ENCODE measurements at regions not wholly inside any gene's neighbourhood (a gene's known extent, or its start where the extent isn't known, plus 50 kb on each side); places are given as distances from the start of the nearest gene placed in this dataset.

DNA sequence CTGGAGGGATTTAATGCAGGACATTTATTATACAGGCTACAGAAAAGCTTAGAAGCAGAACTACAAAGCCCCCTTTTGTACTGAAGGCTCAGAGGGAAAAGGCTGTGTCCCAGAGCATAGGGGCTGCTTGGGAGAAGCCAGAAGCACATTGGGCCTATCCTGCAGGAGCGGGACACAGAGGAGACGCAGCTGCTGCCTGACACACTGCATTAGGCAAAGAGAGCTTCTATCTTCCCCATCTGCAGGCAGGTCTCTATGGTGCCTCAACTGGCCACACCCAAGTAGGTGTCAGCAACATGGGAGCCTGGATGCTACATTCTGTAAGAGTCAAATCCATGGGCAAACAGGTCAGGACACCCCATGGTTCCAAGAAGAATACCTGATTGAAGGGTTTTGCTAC, 595.9 kb downstream of the AJAP1 start:
- no peaks in the 10 kb centered on the region for H3K9me3 ChIP-seq
- no peak overlapping the region for H3K4me3 Mint-ChIP-seq (ENCODE audit: unreplicated experiment)
- DNase-seq = no peak
- ChIA-PET POLR2A (no interaction called here), CTCF (no interaction called here)
- BruUV-seq (replicated peaks) = no TSS peak
- H3K27ac Mint-ChIP-seq (ENCODE audit: unreplicated experiment) = no peak overlapping the region
- no peaks in the 10 kb centered on the region for H3K4me1 Mint-ChIP-seq (ENCODE audit: low read depth, unreplicated experiment)
- peaks cover 10% of the 10 kb centered on the region for H3K27me3 Mint-ChIP-seq (ENCODE audit: insufficient read depth, unreplicated experiment)
- no peaks in the 10 kb centered on the region for H3K4me1 ChIP-seq
- TF ChIP-seq, protein P1, sequence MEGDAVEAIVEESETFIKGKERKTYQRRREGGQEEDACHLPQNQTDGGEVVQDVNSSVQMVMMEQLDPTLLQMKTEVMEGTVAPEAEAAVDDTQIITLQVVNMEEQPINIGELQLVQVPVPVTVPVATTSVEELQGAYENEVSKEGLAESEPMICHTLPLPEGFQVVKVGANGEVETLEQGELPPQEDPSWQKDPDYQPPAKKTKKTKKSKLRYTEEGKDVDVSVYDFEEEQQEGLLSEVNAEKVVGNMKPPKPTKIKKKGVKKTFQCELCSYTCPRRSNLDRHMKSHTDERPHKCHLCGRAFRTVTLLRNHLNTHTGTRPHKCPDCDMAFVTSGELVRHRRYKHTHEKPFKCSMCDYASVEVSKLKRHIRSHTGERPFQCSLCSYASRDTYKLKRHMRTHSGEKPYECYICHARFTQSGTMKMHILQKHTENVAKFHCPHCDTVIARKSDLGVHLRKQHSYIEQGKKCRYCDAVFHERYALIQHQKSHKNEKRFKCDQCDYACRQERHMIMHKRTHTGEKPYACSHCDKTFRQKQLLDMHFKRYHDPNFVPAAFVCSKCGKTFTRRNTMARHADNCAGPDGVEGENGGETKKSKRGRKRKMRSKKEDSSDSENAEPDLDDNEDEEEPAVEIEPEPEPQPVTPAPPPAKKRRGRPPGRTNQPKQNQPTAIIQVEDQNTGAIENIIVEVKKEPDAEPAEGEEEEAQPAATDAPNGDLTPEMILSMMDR (IDR thresholded peaks at IDR 0.05; ENCODE audit: insufficient read depth in 1 of 2, low read depth in 1 of 2, low read length in 1 of 2, severe bottlenecking in 1 of 2, unreplicated experiment in 1 of 2) = no peak
- H3K27me3 ChIP-seq (replicated peaks; ENCODE audit: control insufficient read depth, insufficient read depth, low read length) = no peaks in the 10 kb centered on the region
- H3K4me3 ChIP-seq (ENCODE audit: low read depth, low read length) = no peak overlapping the region
- H3K9me3 Mint-ChIP-seq (ENCODE audit: unreplicated experiment) = peaks cover 19% of the 10 kb centered on the region
- intact Hi-C loops (cut with micrococcal nuclease; ENCODE audit: unreplicated experiment) = no loop called here
- H3K36me3 Mint-ChIP-seq (ENCODE audit: insufficient read depth, unreplicated experiment) = no peaks in the 10 kb centered on the region
- no peaks in the 10 kb centered on the region for H3K36me3 ChIP-seq (ENCODE audit: control insufficient read depth, insufficient read depth, low read length)

DNA sequence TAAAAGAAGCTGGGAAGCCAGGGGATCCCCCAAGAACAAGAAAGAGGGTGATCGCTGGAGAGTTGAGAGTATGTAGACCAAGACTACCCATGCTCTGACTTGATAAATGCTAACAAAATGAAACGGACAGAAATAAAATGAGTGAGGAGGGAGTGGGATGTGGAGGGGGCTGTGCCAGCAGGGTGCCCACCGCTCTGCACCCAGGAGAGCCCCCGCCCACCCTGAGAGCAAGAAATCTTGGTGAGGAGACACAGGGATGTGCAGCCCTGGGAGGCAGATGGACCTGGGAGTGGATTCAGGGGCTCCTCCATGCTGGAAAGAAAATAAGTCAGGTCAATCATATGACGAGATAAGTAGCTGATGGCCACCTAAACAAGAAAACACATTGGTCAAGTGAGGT, 590.9 kb downstream of the AJAP1 start:
- ChIA-PET CTCF (no interaction called here), POLR2A (no interaction called here)
- Histone ChIP-seq H3K4me3 (ENCODE audit: low read depth, low read length) (no peak overlapping the region), H3K27me3 (replicated peaks; ENCODE audit: control insufficient read depth, insufficient read depth, low read length) (no peaks in the 10 kb centered on the region), H3K9me3 (no peaks in the 10 kb centered on the region), H3K4me1 (no peaks in the 10 kb centered on the region), H3K36me3 (ENCODE audit: control insufficient read depth, insufficient read depth, low read length) (no peaks in the 10 kb centered on the region)
- Mint-ChIP-seq H3K36me3 (ENCODE audit: insufficient read depth, unreplicated experiment) (no peaks in the 10 kb centered on the region), H3K4me3 (ENCODE audit: unreplicated experiment) (no peak overlapping the region), H3K4me1 (ENCODE audit: low read depth, unreplicated experiment) (no peaks in the 10 kb centered on the region), H3K27me3 (ENCODE audit: insufficient read depth, unreplicated experiment) (peaks cover 14% of the 10 kb centered on the region), H3K9me3 (ENCODE audit: unreplicated experiment) (peaks cover 19% of the 10 kb centered on the region), H3K27ac (ENCODE audit: unreplicated experiment) (no peak overlapping the region)
- BruUV-seq (replicated peaks) = no TSS peak
- DNase-seq = no peak
- intact Hi-C loops (cut with micrococcal nuclease; ENCODE audit: unreplicated experiment) = no loop called here
- TF ChIP-seq, protein P1 (IDR thresholded peaks at IDR 0.05; ENCODE audit: insufficient read depth in 1 of 2, low read depth in 1 of 2, low read length in 1 of 2, severe bottlenecking in 1 of 2, unreplicated experiment in 1 of 2) = no peak

DNA sequence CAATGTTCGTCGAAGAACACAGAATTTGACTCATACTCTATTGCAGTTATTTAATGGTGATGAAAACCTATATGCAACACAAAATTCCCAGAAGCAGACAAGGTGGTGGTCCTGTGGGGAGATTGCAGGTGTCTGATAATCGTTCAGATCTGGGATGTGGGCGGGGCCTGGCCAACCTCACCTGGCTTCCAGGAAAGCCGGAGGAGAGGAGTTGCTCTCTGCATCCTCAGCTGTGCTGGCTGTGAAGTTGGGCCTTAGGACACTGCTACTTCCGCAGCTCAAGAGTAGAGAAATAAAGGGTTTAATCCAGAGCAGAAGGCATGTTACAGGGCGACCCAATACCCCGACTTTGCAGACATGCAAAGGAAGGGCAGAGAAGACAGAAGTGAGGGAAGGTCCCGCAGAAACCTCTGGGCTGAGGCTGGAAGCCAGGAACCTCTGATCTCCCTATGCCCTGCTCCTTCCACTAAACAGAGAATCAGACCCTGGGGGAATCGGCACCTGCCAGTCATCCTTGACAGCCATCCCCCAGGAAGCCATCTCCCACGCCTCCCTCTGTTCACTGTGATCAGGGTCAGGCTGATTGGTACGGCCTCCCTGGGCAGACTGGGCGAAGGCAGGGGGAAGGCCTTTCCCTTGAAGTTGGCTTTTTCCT, 590.3 kb downstream of the AJAP1 start:
- no peak overlapping the region for H3K4me3 ChIP-seq (ENCODE audit: low read depth, low read length)
- H3K9me3 Mint-ChIP-seq (ENCODE audit: unreplicated experiment) = peaks cover 19% of the 10 kb centered on the region
- H3K36me3 Mint-ChIP-seq (ENCODE audit: insufficient read depth, unreplicated experiment) = no peaks in the 10 kb centered on the region
- no peaks in the 10 kb centered on the region for H3K4me1 Mint-ChIP-seq (ENCODE audit: low read depth, unreplicated experiment)
- H3K27me3 Mint-ChIP-seq (ENCODE audit: insufficient read depth, unreplicated experiment) = peaks cover 14% of the 10 kb centered on the region
- no peaks in the 10 kb centered on the region for H3K27me3 ChIP-seq (replicated peaks; ENCODE audit: control insufficient read depth, insufficient read depth, low read length)
- no peak overlapping the region for H3K4me3 Mint-ChIP-seq (ENCODE audit: unreplicated experiment)
- POLR2A ChIA-PET = no interaction called here
- intact Hi-C loops (cut with micrococcal nuclease; ENCODE audit: unreplicated experiment) = no loop called here
- BruUV-seq (replicated peaks) = no TSS peak
- H3K27ac Mint-ChIP-seq (ENCODE audit: unreplicated experiment) = no peak overlapping the region
- no peaks in the 10 kb centered on the region for H3K9me3 ChIP-seq
- DNase-seq = no peak
- TF ChIP-seq, protein P1 (IDR thresholded peaks at IDR 0.05; ENCODE audit: insufficient read depth in 1 of 2, low read depth in 1 of 2, low read length in 1 of 2, severe bottlenecking in 1 of 2, unreplicated experiment in 1 of 2) = no peak
- no peaks in the 10 kb centered on the region for H3K36me3 ChIP-seq (ENCODE audit: control insufficient read depth, insufficient read depth, low read length)
- H3K4me1 ChIP-seq = no peaks in the 10 kb centered on the region
- CTCF ChIA-PET = no interaction called here

Measured in Caco-2 (cell line).